HK-2 (cell line): ENCODE measurements at regions not wholly inside any gene's neighbourhood (a gene's known extent, or its start where the extent isn't known, plus 50 kb on each side); places are given as distances from the start of the nearest gene placed in this dataset.
"Not testable (repeated sequence)": the region's sequence is repeated elsewhere in the genome, so short reads cannot be mapped to it uniquely, and the experiment has no call there.

Source experiments
- DNase-seq: peaks from one replicate; pipeline ENCODE4 v3.0.0-alpha.2; 2018; ENCODE audit not compliant: unreplicated experiment

- DNase-seq = no peak
Measured at GRCh38 chr1:223022641-223023473, 120.2 kb downstream of the TLR5 start.

GRCh38 chr1:223023863-223024262, 119.2 kb downstream of the TLR5 start:
- DNase-seq = no peak

GRCh38 chr1:223024486-223024885, 118.6 kb downstream of the TLR5 start:
- not testable (repeated sequence) for DNase-seq

- not testable (repeated sequence) for DNase-seq
Measured at GRCh38 chr1:223025190-223025734, 117.8 kb downstream of the TLR5 start.

- DNase-seq = not testable (repeated sequence)
Measured at GRCh38 chr1:223026639-223027038, 116.4 kb downstream of the TLR5 start.

- DNase-seq = no peak
Measured at GRCh38 chr1:223029985-223030769, 112.9 kb downstream of the TLR5 start.

- no peak for DNase-seq
Measured at GRCh38 chr1:223030871-223031400, 112.1 kb downstream of the TLR5 start.

GRCh38 chr1:223031733-223032601, 111.1 kb downstream of the TLR5 start:
- DNase-seq = no peak

- no peak for DNase-seq
Measured at GRCh38 chr1:223033658-223034057, 109.4 kb downstream of the TLR5 start.

- no peak for DNase-seq
Measured at GRCh38 chr1:223034270-223034798, 108.7 kb downstream of the TLR5 start.

- no peak for DNase-seq
Measured at GRCh38 chr1:223035724-223036478, 107.1 kb downstream of the TLR5 start.

- no peak for DNase-seq
Measured at GRCh38 chr1:223036479-223036845, 106.6 kb downstream of the TLR5 start.

- no peak for DNase-seq
Measured at GRCh38 chr1:223037845-223038244, 105.2 kb downstream of the TLR5 start.

- no peak for DNase-seq
Measured at GRCh38 chr1:223038288-223039006, 104.6 kb downstream of the TLR5 start.

- DNase-seq = no peak
Measured at GRCh38 chr1:223039990-223040389, 103.1 kb downstream of the TLR5 start.

- no peak for DNase-seq
Measured at GRCh38 chr1:223041481-223041880, 101.6 kb downstream of the TLR5 start.

- no peak for DNase-seq
Measured at GRCh38 chr1:223045164-223045957, 97.7 kb downstream of the TLR5 start.

- no peak for DNase-seq
Measured at GRCh38 chr1:223046011-223046410, 97.0 kb downstream of the TLR5 start.

- DNase-seq = not testable (repeated sequence)
Measured at GRCh38 chr1:223046463-223046862, 96.6 kb downstream of the TLR5 start.
